SK-N-SH (cell line): ENCODE measurements at regions not wholly inside any gene's neighbourhood (a gene's known extent, or its start where the extent isn't known, plus 50 kb on each side); places are given as distances from the start of the nearest gene placed in this dataset.

Experiments used
- CTCF ChIA-PET: fragments of 300-600, 350-600 bp; formaldehyde crosslinking; extraction: SDS; loops from one replicate; lab custom pipeline; 2021; lab: Yijun Ruan, JAX
- POLR2A ChIA-PET: fragments of 350-600 bp; sonication (Branson Sonifier 250); formaldehyde crosslinking; extraction: SDS; loops from one replicate; lab custom pipeline; 2020; ENCODE audit warnings: antibody characterized with exemption, inconsistent platforms; lab: Yijun Ruan, JAX
- DNase-seq: peaks from one replicate; pipeline ENCODE4 v3.0.0; 2012
- H2AFZ ChIP-seq: fragments of 200-600 bp; sonication (generic); 2 replicates; pipeline ENCODE4 v1.8.1; 2016; ENCODE audit warnings: antibody characterized with exemption, mild to moderate bottlenecking, low read depth
- H3F3A ChIP-seq: fragments of 200-600 bp; sonication (generic); replicated peaks from 2 replicates; pipeline ENCODE3; 2016; ENCODE audit warnings: antibody characterized with exemption, mild to moderate bottlenecking; ENCODE audit not compliant: insufficient read depth
- H3K27ac ChIP-seq, 2 experiments: fragments of 200-500 bp in 1 of 2; fragments of 200-600 bp in 1 of 2; sonication (Bioruptor generic) in 1 of 2; sonication (generic), shearing (Covaris generic) in 1 of 2; 2 replicates each; pipeline versions ENCODE4 v1.5.1 to v1.6.1; 2014 to 2016; ENCODE audit warnings: low read depth in 2 of 2, inconsistent platforms in 1 of 2, low read length in 1 of 2, mild to moderate bottlenecking in 1 of 2, mixed read lengths in 1 of 2
- H3K27me3 ChIP-seq: fragments of 200-600 bp; sonication (generic), shearing (Covaris generic); 2 replicates; pipeline ENCODE4 v1.6.1; 2016; ENCODE audit warnings: mixed run types; ENCODE audit not compliant: insufficient read depth
- H3K36me3 ChIP-seq, 2 experiments: fragments of 200-500 bp in 1 of 2; fragments of 200-600 bp in 1 of 2; sonication (Bioruptor generic) in 1 of 2; sonication (generic) in 1 of 2; replicated peaks in 1 of 2; 2 replicates each; pipeline versions ENCODE3 to v1.5.1; 2014 to 2016; ENCODE audit warnings: low read length in 1 of 2, mild to moderate bottlenecking in 1 of 2; ENCODE audit not compliant: insufficient read depth in 2 of 2, control insufficient read depth in 1 of 2
- H3K4me1 ChIP-seq, 2 experiments: fragments of 200-500 bp in 1 of 2; fragments of 200-600 bp in 1 of 2; sonication (Bioruptor generic) in 1 of 2; sonication (generic), shearing (Covaris generic) in 1 of 2; 2 replicates each; pipeline versions ENCODE4 v1.5.1 to v1.6.1; 2014 to 2016; ENCODE audit warnings: low read depth in 1 of 2, low read length in 1 of 2, mixed run types in 1 of 2; ENCODE audit not compliant: insufficient read depth in 2 of 2, control insufficient read depth in 1 of 2
- H3K4me2 ChIP-seq: fragments of 200-600 bp; sonication (generic), shearing (Covaris generic); 2 replicates; pipeline ENCODE4 v1.6.1; 2017; ENCODE audit warnings: mixed run types
- H3K4me3 ChIP-seq, 2 experiments: fragments of 200-500 bp in 1 of 2; fragments of 200-600 bp in 1 of 2; sonication (Bioruptor generic) in 1 of 2; sonication (generic), shearing (Covaris generic) in 1 of 2; 2 replicates each; pipeline versions ENCODE4 v1.5.1 to v1.8.1; 2014 to 2016; ENCODE audit warnings: low read depth in 2 of 2, inconsistent platforms in 1 of 2, low read length in 1 of 2, mild to moderate bottlenecking in 1 of 2, mixed read lengths in 1 of 2, moderate library complexity in 1 of 2
- H3K79me2 ChIP-seq: fragments of 200-600 bp; sonication (generic); 2 replicates; pipeline ENCODE4 v1.8.1; 2017; ENCODE audit warnings: mild to moderate bottlenecking; ENCODE audit not compliant: insufficient read depth
- H3K9ac ChIP-seq: fragments of 200-600 bp; sonication (generic); 2 replicates; pipeline ENCODE4 v1.6.1; 2017; ENCODE audit warnings: mixed run types
- H3K9me2 ChIP-seq: fragments of 200-600 bp; sonication (generic); 2 replicates; pipeline ENCODE4 v1.6.1; 2017; ENCODE audit warnings: mixed run types
- H3K9me3 ChIP-seq: fragments of 200-600 bp; sonication (generic); 2 replicates; pipeline ENCODE4 v1.6.1; 2017; ENCODE audit warnings: mixed run types, mild to moderate bottlenecking, moderate library complexity
- H4K20me1 ChIP-seq: fragments of 200-600 bp; sonication (generic); 2 replicates; pipeline ENCODE4 v1.6.1; 2017; ENCODE audit warnings: mild to moderate bottlenecking, mixed run types; ENCODE audit not compliant: insufficient read depth
- CHD2 ChIP-seq: fragments of 150-350 bp; IDR thresholded peaks from 2 replicates; pipeline ENCODE4 v1.6.1; 2018; ENCODE audit warnings: low read length; ENCODE audit not compliant: partially characterized antibody
- CTCF ChIP-seq: fragments of 200-600 bp; sonication (generic); IDR thresholded peaks from 2 replicates; pipeline ENCODE4 v1.6.1; 2017; ENCODE audit warnings: antibody characterized with exemption, mild to moderate bottlenecking, moderate library complexity
- EP300 ChIP-seq, 2 experiments: IDR thresholded peaks; 2 replicates each; pipeline versions ENCODE4 v1.4.0 to v1.6.1; 2012; ENCODE audit warnings: borderline replicate concordance in 1 of 2, low read depth in 1 of 2, low read length in 1 of 2
- FOSL2 ChIP-seq: IDR thresholded peaks from 2 replicates; pipeline ENCODE4 v1.4.0; 2012; ENCODE audit warnings: low read depth, mild to moderate bottlenecking, moderate library complexity, borderline replicate concordance
- FOXJ3 ChIP-seq: sonication (generic); formaldehyde crosslinking; IDR thresholded peaks from 2 replicates; pipeline ENCODE4 v1.5.1; 2020; ENCODE audit warnings: mild to moderate bottlenecking, missing genetic modification reagents
- GATA2 ChIP-seq: sonication (generic); formaldehyde crosslinking; IDR thresholded peaks from 2 replicates; pipeline ENCODE4 v1.5.0; 2020; ENCODE audit warnings: mild to moderate bottlenecking, missing genetic modification reagents
- IRF3 ChIP-seq: fragments of 150-350 bp; IDR thresholded peaks from 2 replicates; pipeline ENCODE4 v1.6.1; 2016; ENCODE audit warnings: mild to moderate bottlenecking, low read depth, low read length
- PBX3 ChIP-seq: IDR thresholded peaks from 2 replicates; pipeline ENCODE4; 2012
- RAD21 ChIP-seq: IDR thresholded peaks from 2 replicates; pipeline ENCODE4 v1.6.1; 2012; ENCODE audit warnings: mild to moderate bottlenecking, low read length
- REST ChIP-seq: IDR thresholded peaks from 2 replicates; pipeline ENCODE4 v1.6.1; 2012; ENCODE audit warnings: mild to moderate bottlenecking, low read depth, low read length, moderate library complexity
- RFX5 ChIP-seq: IDR thresholded peaks from 2 replicates; pipeline ENCODE4 v1.6.1; 2012; ENCODE audit warnings: mild to moderate bottlenecking, improper control_type of control experiment, low read length
- RXRA ChIP-seq: IDR thresholded peaks from 2 replicates; pipeline ENCODE4 v1.4.0; 2012; ENCODE audit warnings: low read depth, mild to moderate bottlenecking, borderline replicate concordance
- SMC3 ChIP-seq: IDR thresholded peaks from 2 replicates; pipeline ENCODE4 v1.6.1; 2012; ENCODE audit warnings: low read depth, low read length, improper control_type of control experiment
- TAF1 ChIP-seq: IDR thresholded peaks from 2 replicates; pipeline ENCODE4 v1.6.1; 2012; ENCODE audit warnings: low read depth, mild to moderate bottlenecking, low read length, moderate library complexity, borderline replicate concordance
- TCF12 ChIP-seq: IDR thresholded peaks from 2 replicates; pipeline ENCODE4 v1.4.0; 2012
- USF1 ChIP-seq: IDR thresholded peaks from 2 replicates; pipeline ENCODE4 v1.4.0; 2012; ENCODE audit warnings: low read depth, borderline replicate concordance
- USF2 ChIP-seq: fragments of 150-350 bp; IDR thresholded peaks from 2 replicates; pipeline ENCODE4 v1.6.1; 2017; ENCODE audit warnings: antibody characterized with exemption, low read length, low read depth, borderline replicate concordance
- WGBS: methylation state at CpG from one replicate; pipeline ENCODE4 v1.1.6; 2017; ENCODE audit warnings: low lambda C conversion rate; 5-methylcytosine and 5-hydroxymethylcytosine counted together

- H3K4me2 ChIP-seq, result no peak overlapping the region
- no peaks in the 10 kb centered on the region for H3K9me3 ChIP-seq
- CTCF ChIA-PET, result interaction anchor here (0.6 to 1.2 kb wide), 2 partner anchors 8 to 37 kb away, joined by 3 read pairs; no protein-coding TSS in a partner anchor
- H2AFZ ChIP-seq, result no peak overlapping the region
- H3K36me3 ChIP-seq, result no peaks in the 10 kb centered on the region
- no peak overlapping the region for H3K9ac ChIP-seq
- 24% methylated on average over 9 of the region's 12 CpGs for WGBS
- no peaks in the 10 kb centered on the region for H3K27me3 ChIP-seq
- TF ChIP-seq FOXJ3 (CRISPR knock-in tag) (no peak), EP300 (IDR thresholded peaks at IDR 0.05; ENCODE audit: borderline replicate concordance in 1 of 2, low read depth in 1 of 2, low read length in 1 of 2) (no peak)
- POLR2A ChIA-PET, result no interaction called here
- H3K4me1 ChIP-seq, result peaks cover 0 to 2% of the 10 kb centered on the region in 2 experiments; a peak in 1 of 4 replicates
- H3K4me3 ChIP-seq, result no peak overlapping the region
- DNase-seq, result peak; percentile 1
- H3K9me2 ChIP-seq, result no peaks in the 10 kb centered on the region
- H3K27ac ChIP-seq, result no peak overlapping the region
- H3K79me2 ChIP-seq, result no peaks in the 10 kb centered on the region
- H3F3A ChIP-seq, result no peaks in the 10 kb centered on the region
- H4K20me1 ChIP-seq, result no peaks in the 10 kb centered on the region
Measured at GRCh38 chr14:96638041-96638855, 136.1 kb downstream of the PAPOLA start.

GRCh38 chr14:96639550-96639949 lies 137.4 kb downstream of the PAPOLA start:
- no peaks in the 10 kb centered on the region for H3F3A ChIP-seq
- POLR2A ChIA-PET, result no interaction called here
- no peak for TF ChIP-seq CTCF
- TF ChIP-seq IRF3, result no peak
- no peak for TF ChIP-seq TCF12
- TF ChIP-seq CHD2, result no peak
- TF ChIP-seq USF2, result no peak
- TF ChIP-seq PBX3, result no peak
- no peak for TF ChIP-seq RFX5
- no peak for TF ChIP-seq USF1
- TF ChIP-seq TAF1, result no peak
- TF ChIP-seq RAD21, result no peak
- no peak for TF ChIP-seq REST
- no peak for TF ChIP-seq GATA2 (CRISPR knock-in tag)
- TF ChIP-seq RXRA, result no peak
- TF ChIP-seq SMC3, result no peak
- no peak for TF ChIP-seq FOSL2

More at GRCh38 chr14:96639550-96639949, 137.4 kb downstream of the PAPOLA start:
- no peak for DNase-seq
- no peak overlapping the region for H3K27ac ChIP-seq
- CTCF ChIA-PET, result no interaction called here
- no peak overlapping the region for H2AFZ ChIP-seq
- no peaks in the 10 kb centered on the region for H3K9me3 ChIP-seq
- H3K4me2 ChIP-seq, result no peak overlapping the region
- H3K4me3 ChIP-seq, result no peak overlapping the region
- H3K79me2 ChIP-seq, result no peaks in the 10 kb centered on the region
- H3K4me1 ChIP-seq, result no peaks in the 10 kb centered on the region; a peak in 1 of 4 replicates
- H4K20me1 ChIP-seq, result no peaks in the 10 kb centered on the region
- 42% methylated on average over 8 of the region's 8 CpGs for WGBS
- no peak overlapping the region for H3K9ac ChIP-seq
- H3K36me3 ChIP-seq, result no peaks in the 10 kb centered on the region
- no peaks in the 10 kb centered on the region for H3K9me2 ChIP-seq
- no peaks in the 10 kb centered on the region for H3K27me3 ChIP-seq
